GM21526 (cell line): ENCODE measurements at regions not wholly inside any gene's neighbourhood (a gene's known extent, or its start where the extent isn't known, plus 50 kb on each side); places are given as distances from the start of the nearest gene placed in this dataset.
A peak's percentile ranks its signal among the peaks of the same experiment; 100 is the strongest.

ENCODE experiments used
- ATAC-seq: cut with Tn5 transposase; IDR thresholded peaks from one replicate; pipeline ENCODE4 v1.9.1; 2021; ENCODE audit warnings: moderate library complexity; ENCODE audit not compliant: unreplicated experiment, low FRiP score

DNA sequence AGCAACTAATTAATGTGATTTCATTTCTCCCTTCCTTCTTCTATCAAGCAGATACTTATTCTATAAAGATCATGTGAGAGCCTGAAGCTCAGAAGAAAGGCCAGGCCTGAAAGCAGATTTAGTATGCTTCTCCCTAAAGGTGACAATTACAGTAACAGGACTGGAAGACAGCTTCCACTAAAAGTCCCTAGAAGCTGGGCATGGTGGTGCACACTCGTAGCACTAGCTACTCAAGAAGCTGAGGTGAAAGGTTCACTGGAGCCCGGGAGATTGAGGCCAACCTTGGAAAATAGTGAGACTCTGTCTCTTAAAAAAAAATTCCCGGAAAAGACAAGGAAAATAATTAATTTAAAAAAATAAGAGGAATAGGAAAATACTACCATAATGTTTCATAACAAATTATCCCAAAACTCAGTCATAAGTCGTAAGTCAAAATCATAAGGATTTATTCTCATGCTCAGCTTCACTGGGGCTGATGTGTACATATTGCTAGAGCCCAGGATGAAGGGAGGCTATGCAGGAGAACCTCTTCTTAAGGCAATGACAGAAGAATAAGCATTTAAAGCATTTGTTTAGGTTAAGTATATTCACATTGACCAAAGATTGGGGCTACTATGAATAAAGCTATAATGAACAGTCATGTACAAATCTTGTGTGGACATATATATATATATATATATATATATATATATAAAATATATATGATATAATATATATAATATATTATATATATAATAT, 210.8 kb upstream of the SMARCA2 start:
- ATAC-seq, result no peak

DNA sequence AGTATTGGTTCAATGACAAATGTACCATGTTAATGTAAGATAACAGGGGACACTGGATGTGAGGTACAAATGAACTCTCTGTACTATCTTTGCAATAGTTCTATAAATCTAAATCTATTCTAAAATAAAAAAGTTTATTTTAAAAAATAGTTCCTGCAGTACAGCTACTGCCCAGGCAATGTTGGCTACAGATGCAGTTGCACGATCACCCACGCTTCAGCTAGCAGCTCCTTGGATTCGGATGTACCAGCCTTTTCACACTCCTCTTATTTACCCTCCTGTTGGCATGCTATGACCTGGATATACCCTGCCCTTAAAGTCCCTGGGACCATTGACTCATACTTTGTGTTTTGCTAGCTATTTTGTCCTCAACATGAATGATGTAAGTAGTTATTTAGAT, 185.4 kb upstream of the SMARCA2 start:
- no peak for ATAC-seq

DNA sequence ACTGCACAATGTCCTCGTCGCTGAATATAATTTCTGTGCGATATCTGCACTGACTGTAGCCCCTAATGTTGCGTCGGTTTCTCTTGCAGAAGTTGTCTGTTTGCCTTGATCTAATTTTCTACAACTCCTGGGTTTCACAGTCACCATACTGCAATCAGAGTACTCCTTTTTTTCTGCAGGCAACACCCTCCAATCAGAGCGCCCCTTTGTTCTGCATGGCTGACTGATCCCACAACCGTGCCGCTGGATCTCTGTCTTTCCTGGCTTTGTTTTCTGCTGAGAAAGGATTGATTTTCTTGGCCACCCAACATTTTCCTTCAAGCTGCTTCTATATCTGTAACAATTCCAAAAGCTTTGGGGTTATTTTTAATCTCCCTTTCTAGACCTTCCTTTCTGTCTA, 182.2 kb upstream of the SMARCA2 start:
- no peak for ATAC-seq

DNA sequence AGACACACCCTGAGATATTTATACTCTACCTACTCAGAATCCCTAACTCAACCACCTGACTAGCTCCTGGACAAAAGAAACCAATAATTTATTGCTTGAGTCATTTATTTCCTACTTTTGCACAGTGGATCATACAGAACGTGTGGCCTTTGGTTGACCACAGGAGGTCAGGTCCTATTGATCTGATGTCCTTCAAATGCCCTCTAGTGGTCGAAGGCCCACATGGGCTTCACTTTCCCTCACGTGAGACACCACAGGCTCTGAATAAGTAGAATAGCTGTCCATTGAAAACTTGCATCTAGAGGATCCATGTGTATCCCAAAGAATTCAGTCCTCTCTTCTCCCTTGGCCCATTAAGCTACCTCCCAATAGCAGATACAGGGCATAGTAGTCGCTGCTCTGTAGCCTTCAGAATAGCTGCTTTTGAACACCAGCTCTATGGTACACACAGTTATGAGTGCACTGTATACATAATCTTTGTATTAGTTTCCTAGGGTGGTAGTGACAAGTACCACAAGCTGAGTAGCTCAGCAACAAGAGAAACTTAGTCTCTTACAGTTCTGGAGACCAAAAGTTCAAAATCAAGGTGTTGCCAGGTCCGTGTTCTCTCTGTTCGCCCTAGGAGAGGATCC, 177.6 kb upstream of the SMARCA2 start:
- peak; percentile 72 for ATAC-seq

DNA sequence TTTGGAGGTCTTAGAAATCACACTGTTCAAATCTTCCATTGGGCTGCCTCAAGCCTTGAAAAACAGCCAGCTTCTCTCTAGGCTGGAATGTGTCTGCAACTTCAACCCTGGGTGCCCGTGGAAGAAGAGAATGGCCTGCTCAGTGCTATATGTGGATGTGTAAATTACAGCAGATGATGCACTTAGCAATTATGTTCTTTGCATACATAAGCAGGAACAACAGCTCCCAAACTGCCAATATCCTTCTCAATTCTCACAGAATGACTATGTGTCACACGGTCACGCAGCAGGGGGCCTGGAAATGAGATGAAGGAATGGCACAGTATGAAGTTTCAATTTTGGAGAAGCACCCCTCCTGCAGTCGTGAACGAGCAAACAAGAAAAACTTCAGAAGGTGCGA, 175.2 kb upstream of the SMARCA2 start:
- ATAC-seq, result no peak

DNA sequence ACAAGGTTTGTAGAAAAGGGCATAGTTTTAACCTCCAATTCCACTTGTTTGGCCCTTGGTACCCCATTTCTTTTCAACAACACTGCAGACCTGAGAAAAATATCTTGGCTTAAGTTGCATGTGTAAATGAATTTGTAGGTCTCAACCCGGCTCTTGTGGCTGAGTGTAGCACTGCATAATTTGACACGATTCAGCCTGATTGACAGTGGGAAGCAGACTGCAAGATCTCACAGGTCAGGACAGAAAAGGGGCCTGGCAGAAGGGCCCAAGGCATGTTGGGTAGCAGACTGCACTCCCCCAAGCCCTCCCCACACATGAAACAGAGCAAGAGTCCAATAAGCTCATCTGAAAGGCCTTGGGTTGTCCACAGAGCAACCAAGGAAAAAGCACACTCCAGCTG, 169.7 kb upstream of the SMARCA2 start:
- no peak for ATAC-seq

DNA sequence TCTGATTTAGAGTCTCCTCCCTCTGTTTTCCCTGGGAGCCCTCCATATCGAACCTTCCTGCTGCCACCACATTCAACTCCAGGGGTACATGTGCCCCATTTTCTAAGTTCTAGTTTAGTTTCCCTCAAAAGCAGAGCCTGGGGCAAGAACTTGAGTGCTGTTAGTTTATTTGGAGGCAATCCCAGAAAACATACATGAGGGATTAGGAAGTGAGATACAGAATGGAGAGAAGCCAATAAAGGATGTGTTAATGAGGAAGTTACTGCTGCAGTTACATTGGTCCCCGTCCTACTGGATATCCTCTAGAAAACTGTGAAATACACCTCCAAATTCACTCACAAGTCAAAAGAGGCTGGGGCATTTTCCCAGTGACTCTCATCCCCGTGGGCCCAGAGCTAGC, 159.4 kb upstream of the SMARCA2 start:
- ATAC-seq, result no peak

DNA sequence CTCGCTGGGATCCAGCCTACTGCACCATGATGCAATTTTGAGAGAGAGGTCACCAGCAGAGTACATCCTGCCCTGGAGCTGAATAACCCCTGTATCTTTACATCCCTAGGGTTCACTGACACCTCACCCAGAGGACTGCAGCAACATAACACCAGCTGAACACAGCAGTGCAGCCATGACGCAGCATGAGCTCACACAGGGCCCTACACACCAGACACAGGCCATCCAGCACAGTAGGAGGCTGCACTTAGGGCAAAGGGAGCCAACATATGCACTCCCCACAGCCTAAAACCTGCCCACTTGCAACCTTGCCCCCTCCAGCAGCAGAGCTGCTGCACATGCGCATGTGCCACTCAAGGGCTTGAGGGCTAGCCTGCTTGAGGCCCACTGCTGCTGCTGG, 157.3 kb upstream of the SMARCA2 start:
- ATAC-seq, result no peak

DNA sequence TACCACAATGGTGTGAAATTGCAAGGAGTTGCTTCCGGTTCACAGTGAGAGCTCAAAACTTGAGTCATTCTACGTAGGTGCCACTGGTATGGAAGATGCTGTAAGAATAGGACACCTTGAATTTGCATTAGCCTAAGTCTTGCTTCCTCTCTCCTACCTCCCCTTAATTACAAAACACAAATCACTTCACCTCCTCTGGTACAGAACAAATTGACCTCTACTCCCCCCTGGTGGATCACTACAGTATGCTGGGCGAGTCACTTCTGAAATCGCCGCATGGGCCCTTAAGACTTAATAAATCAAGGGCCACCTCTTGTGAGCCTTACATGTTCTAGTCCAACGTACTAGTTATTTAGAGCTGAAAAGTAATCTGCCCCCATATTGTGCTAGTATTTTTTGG, 145.3 kb upstream of the SMARCA2 start:
- ATAC-seq, result peak; percentile 75

DNA sequence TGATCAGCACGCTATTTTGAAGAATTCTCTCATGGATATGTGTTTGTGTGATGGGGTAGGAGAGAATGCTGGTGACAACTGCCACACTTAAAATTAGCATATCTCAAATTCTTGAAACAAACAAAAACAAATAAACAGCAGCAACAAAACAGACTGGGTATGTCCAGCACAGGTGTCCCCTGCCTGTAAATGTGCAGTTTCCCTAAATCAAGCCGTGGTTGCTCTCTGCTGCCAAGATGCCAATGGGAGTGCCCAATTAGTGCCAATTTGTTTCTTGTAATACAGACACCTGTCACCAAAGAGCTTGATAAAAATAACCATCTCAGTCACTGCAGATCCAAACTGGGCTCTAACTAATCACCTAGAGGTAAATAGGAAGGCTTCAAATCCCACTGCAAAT, 144.2 kb upstream of the SMARCA2 start:
- ATAC-seq, result no peak

DNA sequence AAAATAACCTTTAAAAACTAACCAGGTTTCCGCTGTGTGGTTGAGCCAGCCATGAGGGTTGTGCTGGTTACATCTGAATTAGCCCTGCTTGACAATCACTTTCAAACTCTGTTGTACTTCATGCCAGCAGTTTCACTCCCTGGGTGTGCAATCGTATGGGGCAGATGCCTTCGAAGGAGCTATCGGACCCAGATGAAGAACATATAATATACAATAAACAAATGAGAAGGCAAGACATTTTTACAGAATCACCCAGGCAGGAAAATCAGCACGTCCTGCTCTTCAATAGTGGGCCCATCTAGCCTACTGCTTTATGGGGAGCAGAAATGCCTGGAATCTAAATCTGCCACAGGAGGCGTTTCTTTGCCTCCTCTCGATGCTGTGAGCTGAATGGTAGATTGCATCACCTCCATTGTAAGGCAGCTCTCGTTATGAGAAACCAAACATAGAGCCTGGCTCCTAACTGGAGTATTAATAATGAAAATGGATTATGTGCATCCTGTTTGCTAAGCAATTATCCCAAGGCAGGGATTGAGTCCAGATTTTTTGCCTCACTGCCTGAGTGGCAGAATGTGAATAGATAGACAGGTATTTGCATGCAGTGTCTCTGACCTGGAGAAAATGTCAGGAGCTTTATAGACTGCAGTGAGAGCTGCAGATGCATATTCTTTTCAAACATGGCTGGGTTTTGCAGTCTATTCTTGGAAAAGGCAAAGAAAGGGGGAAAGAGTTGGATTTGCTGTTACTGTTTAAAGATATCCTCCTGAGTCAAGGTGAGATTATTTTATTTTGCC, 143.3 kb upstream of the SMARCA2 start:
- ATAC-seq, result no peak

DNA sequence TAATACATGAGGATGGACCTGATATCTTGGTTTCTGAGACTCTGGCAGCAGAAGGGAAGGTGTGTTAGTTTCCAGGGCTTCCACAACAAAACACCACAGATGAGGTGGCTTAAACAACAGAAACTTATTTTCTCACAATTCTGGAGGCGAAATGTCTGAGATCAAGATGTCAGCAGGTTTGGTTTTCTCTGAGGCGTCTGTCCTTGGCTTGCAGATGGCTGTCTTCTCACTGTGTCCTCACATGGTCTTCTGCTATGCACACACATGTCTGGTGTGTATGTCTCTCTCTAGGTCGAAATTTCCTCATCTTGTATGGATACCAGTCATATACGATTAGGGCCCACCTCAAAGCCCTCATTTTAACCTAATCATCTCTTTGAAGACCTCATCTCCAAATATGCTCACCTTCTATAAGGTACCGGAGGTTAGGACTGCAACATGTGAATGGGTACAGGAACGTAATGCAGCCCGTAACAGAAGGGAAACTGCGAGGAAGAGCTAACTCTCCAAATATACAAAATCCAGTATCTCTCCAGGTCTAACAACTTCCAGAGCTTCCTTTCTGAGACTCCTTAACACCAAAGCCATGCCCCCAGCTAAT, 139.8 kb upstream of the SMARCA2 start:
- no peak for ATAC-seq

DNA sequence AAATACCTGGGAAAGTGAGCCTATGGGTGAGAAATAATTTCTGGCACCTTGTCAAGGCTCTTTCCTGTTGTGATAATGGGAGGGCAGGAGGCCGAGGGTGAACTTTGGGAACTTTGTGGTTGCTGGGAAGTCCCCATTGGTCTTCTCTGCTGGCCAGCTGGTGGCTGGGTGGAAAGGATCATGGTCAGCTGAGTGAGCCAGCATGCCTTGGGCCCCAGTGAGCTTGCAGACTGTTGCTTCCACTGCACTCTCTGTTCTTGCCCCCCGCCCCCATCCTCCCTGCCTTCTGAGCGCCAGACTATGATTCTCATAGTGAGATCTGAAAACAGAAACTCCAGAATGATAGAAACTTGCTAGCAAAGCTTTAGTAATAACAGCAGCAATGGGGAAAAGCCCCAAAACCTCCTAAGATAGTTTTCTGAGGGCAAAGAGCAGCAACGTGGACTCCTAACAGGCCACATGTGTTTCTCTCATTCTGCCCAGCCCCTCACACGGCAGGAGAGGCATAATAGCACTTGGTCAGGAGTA, 139.2 kb upstream of the SMARCA2 start:
- ATAC-seq, result peak; percentile 67

DNA sequence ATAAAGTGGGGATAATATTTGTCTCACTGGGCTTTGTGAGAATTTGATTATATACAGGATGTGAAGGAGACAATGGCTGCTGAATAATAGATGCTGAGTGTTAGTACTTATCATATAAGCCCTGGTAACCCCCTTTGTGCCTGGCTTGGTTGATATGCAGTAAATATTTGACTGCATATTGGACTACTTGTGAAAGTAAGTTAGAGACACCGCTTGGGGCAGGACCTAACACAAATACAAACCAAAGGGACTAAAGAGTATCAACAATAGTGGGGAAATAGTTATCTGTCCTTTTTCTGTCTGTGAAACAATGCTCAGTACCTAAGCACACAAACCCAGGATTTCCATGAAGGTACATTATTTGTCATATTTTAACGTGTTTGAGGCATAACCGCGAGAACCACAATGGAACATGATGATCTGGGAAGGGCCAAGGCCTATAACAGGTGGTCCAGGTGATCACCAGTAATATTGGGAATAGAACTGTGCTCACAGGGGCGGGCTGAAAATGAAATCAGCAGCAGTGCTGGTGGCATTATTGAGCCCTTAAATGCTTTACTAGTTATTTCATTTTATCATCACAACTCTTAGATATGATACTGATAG, 138.2 kb upstream of the SMARCA2 start:
- no peak for ATAC-seq

DNA sequence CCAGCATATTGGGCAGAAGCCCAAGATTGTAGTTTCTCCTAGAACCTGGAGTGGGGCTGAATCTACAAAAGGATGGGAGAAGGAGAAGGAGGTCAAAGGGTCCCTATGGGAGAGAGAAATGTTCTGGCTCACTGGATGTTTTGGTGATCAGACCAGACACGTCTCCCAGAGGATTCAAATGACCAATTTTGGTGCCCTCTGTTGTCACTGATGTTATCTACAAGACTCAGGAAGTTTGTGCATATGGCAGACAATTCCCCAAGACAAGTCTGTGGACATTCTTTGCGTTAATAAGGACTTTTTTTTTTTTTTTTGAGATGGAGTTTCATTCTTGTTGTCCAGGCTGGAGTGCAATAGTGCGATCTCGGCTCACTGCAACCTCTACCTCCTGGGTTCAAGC, 137.2 kb upstream of the SMARCA2 start:
- ATAC-seq, result no peak

DNA sequence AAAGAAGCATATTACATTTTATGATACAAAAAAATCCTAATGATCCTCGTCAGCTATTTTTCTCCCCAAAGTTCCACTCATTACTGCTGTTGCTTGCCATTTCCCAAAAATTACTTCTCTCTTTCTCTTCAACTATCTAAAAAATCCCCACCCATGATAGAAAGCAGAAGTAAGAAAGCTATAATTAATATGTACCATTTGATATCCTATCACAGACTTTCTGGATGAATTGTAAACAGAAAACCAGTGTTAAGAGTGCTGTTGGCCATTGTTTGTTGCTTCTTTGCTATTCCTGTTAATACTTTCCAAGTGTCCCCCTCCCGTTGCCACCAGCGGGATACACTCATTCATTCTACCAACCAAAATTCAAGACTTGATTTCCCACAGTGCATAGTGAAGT, 136.3 kb upstream of the SMARCA2 start:
- no peak for ATAC-seq

DNA sequence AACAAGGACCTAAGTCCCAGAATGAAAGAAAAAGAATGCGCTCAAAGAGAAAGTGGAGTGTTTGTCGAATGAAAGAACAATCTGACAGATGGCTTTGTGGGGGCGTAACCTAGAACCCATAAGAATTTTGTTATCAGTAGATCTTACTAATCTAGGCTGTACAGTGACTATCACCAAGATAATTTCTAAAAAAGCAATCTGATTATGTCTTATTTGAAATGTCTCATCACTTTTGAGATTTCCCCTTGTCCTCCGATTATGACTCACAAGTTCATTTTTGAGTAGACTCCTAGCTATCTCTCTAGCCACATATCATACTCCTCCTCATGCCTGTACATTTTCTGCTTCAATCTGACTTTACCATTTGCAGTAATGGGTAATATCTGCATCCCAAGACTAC, 135.6 kb upstream of the SMARCA2 start:
- ATAC-seq, result peak; percentile 42

DNA sequence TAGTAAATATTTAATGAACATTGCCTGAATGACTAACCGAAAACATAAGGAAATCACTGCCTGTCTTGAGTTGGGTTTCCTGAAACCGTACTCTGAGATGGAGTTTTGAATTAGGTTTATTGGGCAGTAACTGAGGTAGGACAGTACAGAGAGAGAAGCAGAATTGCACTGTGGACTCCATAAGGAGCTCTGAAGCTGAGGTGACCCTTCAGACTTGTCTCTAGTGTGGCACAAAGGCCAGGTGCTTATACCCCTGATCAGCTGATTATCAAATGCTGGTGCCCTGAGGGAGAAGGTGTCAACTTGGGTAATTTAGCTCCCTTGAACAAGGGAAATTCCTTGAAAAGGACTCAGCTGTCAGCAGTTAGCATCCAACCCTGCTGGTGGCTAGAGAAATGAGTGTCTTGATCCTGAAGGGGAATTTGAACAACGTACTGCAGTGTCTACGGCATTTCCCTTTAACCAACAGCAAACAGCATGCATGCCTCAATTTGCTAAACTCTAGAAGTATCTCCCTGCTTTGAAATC, 135.0 kb upstream of the SMARCA2 start:
- no peak for ATAC-seq

DNA sequence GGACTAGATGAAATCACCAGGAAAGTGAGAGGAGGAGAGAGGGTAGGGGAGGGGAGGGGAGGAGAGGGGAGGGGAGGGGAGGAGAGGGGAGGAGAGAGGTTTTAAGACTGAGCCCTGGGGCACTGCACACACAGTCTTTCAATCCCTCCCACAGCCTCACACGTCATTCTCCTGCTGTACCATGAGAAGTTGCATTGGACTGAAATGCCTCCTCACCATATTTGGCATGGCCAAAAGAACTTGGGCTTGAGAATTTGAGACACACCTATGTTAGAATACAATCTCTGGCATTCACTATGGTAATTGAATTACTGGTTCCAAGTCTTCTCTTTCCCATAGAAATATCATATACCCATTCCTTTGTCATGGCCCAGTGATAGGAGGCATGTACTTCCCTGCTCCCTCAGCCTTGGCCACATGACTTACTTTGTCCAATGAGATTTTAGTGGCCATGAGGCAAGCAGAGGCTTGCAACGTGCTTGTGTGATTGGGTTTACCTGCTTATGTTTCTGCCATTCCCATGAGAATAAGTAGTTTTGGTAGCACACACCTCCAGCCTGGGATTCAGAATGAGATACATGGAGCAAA, 133.3 kb upstream of the SMARCA2 start:
- ATAC-seq, result no peak
